Urinary bladder (tissue), 3 donors: ENCODE measurements at regions not wholly inside any gene's neighbourhood (a gene's known extent, or its start where the extent isn't known, plus 50 kb on each side); places are given as distances from the start of the nearest gene placed in this dataset.

Source experiments
- DNase-seq: peaks from one replicate; pipeline ENCODE4 v3.0.0-alpha.2; 2015; ENCODE audit errors: extremely low spot score
- H3K27ac ChIP-seq: one replicate; pipeline ENCODE4 v1.5.1; 2013; ENCODE audit warnings: low read depth, mild to moderate bottlenecking, moderate library complexity
- H3K36me3 ChIP-seq: one replicate; pipeline ENCODE4 v1.6.1; 2013; ENCODE audit warnings: mild to moderate bottlenecking, moderate library complexity; ENCODE audit not compliant: insufficient read depth
- H3K4me1 ChIP-seq: one replicate; pipeline ENCODE4 v1.6.1; 2013; ENCODE audit warnings: mild to moderate bottlenecking, moderate library complexity; ENCODE audit not compliant: insufficient read depth
- H3K4me3 ChIP-seq: one replicate; pipeline ENCODE4 v1.5.1; 2013; ENCODE audit warnings: low read depth, low read length
- WGBS: extraction: QIAGEN DNeasy Blood & Tissue Kit; methylation state at CpG from one replicate; pipeline ENCODE4 v1.1.7; 2013; 5-methylcytosine and 5-hydroxymethylcytosine counted together
- donor health status: healthy with polysubstance abuse.
- donor health status: healthy.

GRCh38 chr6:971981-972640 lies 279.2 kb upstream of the EXOC2 start:
- H3K27ac ChIP-seq: no peak overlapping the region
- no peak overlapping the region for H3K4me3 ChIP-seq
- H3K36me3 ChIP-seq: no peaks in the 10 kb centered on the region
- no peak for DNase-seq
- no peaks in the 10 kb centered on the region for H3K4me1 ChIP-seq
- 74% methylated on average over 17 of the region's 17 CpGs for WGBS

- no peak for DNase-seq
- Histone ChIP-seq H3K36me3 (no peaks in the 10 kb centered on the region), H3K4me1 (no peaks in the 10 kb centered on the region), H3K27ac (no peak overlapping the region), H3K4me3 (no peak overlapping the region)
- 78% methylated on average over 7 of the region's 7 CpGs for WGBS
Observed at GRCh38 chr6:968791-969190, 275.9 kb upstream of the EXOC2 start.

DNA sequence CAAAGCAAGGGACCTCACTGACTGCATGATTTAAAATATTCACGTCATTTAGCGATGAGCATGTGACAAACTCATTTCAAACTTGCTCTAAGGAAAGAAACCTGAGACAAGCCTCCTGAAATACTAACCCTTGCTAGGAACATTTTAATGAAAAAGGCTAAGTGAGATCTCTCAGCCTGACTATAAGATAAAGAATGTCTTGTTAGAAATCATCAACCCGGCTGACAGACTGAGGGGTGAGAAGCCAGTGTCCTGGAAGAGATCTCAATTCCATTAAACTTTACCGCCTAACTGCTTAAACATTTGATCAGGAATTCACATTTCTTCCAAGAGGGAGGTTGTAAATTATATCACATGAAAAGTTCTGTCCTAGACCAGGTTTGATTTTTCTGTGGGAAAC lies 274.8 kb upstream of the EXOC2 start:
- 76% methylated on average over 4 of the region's 4 CpGs for WGBS
- no peaks in the 10 kb centered on the region for H3K4me1 ChIP-seq
- DNase-seq: no peak
- no peaks in the 10 kb centered on the region for H3K36me3 ChIP-seq
- H3K27ac ChIP-seq: no peak overlapping the region
- no peak overlapping the region for H3K4me3 ChIP-seq

GRCh38 chr6:965343-965742 lies 272.4 kb upstream of the EXOC2 start:
- no peak for DNase-seq
- no peak overlapping the region for H3K27ac ChIP-seq

GRCh38 chr6:963456-963855 lies 270.5 kb upstream of the EXOC2 start:
- 80% methylated on average over 9 of the region's 9 CpGs for WGBS
- no peak overlapping the region for H3K27ac ChIP-seq
- no peaks in the 10 kb centered on the region for H3K36me3 ChIP-seq

More at GRCh38 chr6:965343-965742, 272.4 kb upstream of the EXOC2 start:
- no peak overlapping the region for H3K4me3 ChIP-seq
- 95% methylated on average over 2 of the region's 2 CpGs for WGBS
- H3K4me1 ChIP-seq: no peaks in the 10 kb centered on the region
- H3K36me3 ChIP-seq: no peaks in the 10 kb centered on the region

DNA sequence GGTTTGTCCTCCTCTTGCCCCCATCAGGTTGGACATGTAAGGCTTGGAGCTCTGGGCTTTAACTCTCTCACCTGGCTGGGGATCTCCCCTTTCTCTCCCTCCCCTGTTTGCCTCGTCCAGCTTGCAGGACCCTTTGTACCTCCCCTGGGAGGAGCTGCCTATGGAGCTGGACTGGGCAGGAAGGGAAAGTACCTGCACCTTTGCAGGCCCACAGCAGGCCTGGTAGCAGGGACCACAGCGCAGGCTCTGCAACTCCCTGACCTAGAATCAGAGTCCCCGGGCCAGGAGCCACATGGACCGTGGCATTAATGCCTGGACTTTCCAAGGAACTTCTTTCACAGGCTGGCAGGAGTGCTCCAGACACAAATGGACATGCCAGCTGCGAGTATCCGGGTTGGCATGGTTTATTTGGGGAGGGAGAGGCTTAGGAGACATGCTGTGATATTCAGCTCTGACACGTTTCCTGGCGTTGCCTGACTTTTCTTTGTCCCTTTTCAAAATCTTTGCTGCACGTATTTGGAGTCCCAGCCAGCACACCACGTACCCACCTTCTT lies 268.5 kb upstream of the EXOC2 start:
- no peak for DNase-seq
- no peaks in the 10 kb centered on the region for H3K36me3 ChIP-seq
- no peak overlapping the region for H3K27ac ChIP-seq
- H3K4me1 ChIP-seq: no peaks in the 10 kb centered on the region
- no peak overlapping the region for H3K4me3 ChIP-seq
- WGBS: 84% methylated on average over 10 of the region's 10 CpGs

More at GRCh38 chr6:963456-963855, 270.5 kb upstream of the EXOC2 start:
- no peak overlapping the region for H3K4me3 ChIP-seq
- H3K4me1 ChIP-seq: no peaks in the 10 kb centered on the region
- no peak for DNase-seq

GRCh38 chr6:960356-960755 lies 267.4 kb upstream of the EXOC2 start:
- 71% methylated on average over 11 of the region's 11 CpGs for WGBS
- no peaks in the 10 kb centered on the region for H3K36me3 ChIP-seq
- no peak overlapping the region for H3K4me3 ChIP-seq
- no peak overlapping the region for H3K27ac ChIP-seq
- DNase-seq: no peak
- no peaks in the 10 kb centered on the region for H3K4me1 ChIP-seq

- Histone ChIP-seq H3K36me3 (no peaks in the 10 kb centered on the region), H3K4me3 (no peak overlapping the region), H3K27ac (no peak overlapping the region), H3K4me1 (no peaks in the 10 kb centered on the region)
- 61% methylated on average over 5 of the region's 5 CpGs for whole genome bisulfite sequencing
- DNase-seq: no peak
Observed at GRCh38 chr6:958488-958887, 265.5 kb upstream of the EXOC2 start.

DNA sequence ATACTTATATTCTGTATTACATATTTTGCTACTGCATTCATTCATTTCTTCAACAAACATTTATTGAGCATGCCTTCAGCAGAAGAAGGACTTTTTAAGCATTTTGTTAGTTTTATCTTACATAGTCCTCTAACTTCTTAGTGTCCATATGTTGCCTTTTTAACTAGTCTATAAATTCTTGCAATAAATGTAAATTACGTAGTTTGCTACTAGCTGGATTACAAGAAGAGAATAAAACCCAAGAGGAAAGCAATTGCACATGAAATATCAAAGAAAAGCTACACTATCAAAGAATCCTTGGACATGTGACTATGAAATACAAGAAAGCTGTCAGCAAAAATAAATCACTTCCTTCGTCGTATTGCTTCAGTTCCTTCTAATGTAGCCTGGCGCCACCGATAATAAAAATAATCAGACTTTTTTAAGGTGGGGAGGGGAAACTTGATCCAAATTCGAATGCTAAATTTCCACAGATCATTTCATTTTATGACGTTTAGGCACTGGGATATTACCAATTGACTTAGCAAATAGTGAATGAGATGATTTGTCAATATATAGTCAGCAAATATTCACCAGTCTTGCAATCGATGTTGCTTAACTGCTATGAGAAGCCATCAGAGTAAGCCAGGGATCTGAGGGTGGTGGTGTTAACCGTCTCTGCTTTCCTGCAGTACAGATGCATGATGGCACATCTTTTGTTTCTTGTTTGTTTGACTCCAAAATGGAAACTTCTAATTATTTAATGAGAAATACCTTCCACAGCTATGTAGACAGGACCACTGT lies 258.7 kb upstream of the EXOC2 start:
- 45% methylated on average over 9 of the region's 9 CpGs for WGBS
- Histone ChIP-seq H3K36me3 (no peaks in the 10 kb centered on the region), H3K4me1 (no peaks in the 10 kb centered on the region), H3K4me3 (no peak overlapping the region), H3K27ac (no peak overlapping the region)
- no peak for DNase-seq

- 86% methylated on average over 7 of the region's 7 CpGs for WGBS
- DNase-seq: no peak
- Histone ChIP-seq H3K4me3 (no peak overlapping the region), H3K27ac (no peak overlapping the region), H3K4me1 (no peaks in the 10 kb centered on the region), H3K36me3 (no peaks in the 10 kb centered on the region)
Observed at GRCh38 chr6:947235-947934, 254.4 kb upstream of the EXOC2 start.

- no peak overlapping the region for H3K27ac ChIP-seq
- no peak overlapping the region for H3K4me3 ChIP-seq
- no peaks in the 10 kb centered on the region for H3K4me1 ChIP-seq
- WGBS: 29% methylated on average over 3 of the region's 3 CpGs
- no peaks in the 10 kb centered on the region for H3K36me3 ChIP-seq
- no peak for DNase-seq
Observed at GRCh38 chr6:946546-946945, 253.6 kb upstream of the EXOC2 start.

DNA sequence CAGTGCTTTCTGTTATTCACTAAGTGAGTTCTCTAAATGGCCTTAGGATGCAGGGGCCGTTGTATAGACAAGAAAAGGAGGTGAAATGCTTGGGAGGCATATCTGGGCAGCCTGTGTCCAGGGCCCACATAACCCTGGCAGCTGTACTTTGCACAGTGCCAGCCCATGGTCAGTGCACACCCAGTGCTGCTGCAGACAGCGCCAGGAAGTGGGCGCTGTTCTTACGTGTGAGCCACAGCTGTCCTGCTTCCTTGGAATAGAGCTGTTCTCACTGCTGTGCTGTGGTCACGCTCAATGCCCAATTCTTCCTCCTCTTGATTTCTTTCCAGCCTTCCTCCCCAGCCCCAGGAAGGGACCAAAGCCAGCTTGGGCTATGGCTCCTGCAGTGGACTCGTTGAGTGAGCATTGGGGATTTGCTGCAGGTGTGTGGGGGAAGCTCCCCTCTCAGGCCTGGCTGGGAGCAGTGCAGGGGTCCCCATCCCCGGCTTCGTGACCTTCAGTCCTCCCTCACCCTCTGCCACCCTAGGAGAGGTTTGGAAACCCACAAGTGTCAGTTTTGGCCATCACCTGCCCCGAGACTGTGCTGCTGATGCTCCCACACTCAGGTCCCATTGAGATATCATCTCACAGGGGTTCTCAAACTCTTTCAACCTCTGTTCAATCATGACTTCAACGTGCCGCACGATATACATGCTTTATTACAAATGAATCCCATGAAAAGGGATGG lies 246.8 kb upstream of the EXOC2 start:
- no peak for DNase-seq
- no peaks in the 10 kb centered on the region for H3K4me1 ChIP-seq
- H3K4me3 ChIP-seq: no peak overlapping the region
- WGBS: 87% methylated on average over 12 of the region's 12 CpGs
- H3K36me3 ChIP-seq: no peaks in the 10 kb centered on the region
- no peak overlapping the region for H3K27ac ChIP-seq

DNA sequence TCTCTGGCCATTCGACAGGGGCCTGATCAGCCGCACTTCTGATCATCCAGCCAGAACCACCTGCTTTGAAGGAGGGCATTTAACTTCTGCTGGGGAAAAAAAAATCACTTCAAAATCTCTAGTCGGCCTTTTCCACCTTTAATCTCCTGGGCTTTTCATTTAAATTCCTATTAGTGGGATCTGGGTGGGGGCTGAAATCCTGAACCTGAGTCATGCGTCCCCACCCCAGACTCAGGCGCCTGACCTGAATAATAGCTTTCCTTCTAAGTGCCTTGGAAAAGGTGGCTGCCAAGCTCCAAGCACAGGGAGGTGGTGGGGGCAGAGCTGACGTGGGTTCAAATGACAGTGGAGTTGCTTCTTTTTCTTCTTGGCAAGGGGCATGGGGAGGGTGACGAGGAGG lies 246.0 kb upstream of the EXOC2 start:
- no peak overlapping the region for H3K4me3 ChIP-seq
- no peaks in the 10 kb centered on the region for H3K36me3 ChIP-seq
- no peak for DNase-seq
- no peaks in the 10 kb centered on the region for H3K4me1 ChIP-seq
- 68% methylated on average over 7 of the region's 7 CpGs for WGBS
- no peak overlapping the region for H3K27ac ChIP-seq
